NCI-H460 (cell line): ENCODE measurements at regions not wholly inside any gene's neighbourhood (a gene's known extent, or its start where the extent isn't known, plus 50 kb on each side); places are given as distances from the start of the nearest gene placed in this dataset.

Source experiments
- DNase-seq: peaks from one replicate; pipeline ENCODE4 v3.0.0-alpha.2; 2016; ENCODE audit warnings: low read depth; ENCODE audit errors: extremely low read depth

DNA sequence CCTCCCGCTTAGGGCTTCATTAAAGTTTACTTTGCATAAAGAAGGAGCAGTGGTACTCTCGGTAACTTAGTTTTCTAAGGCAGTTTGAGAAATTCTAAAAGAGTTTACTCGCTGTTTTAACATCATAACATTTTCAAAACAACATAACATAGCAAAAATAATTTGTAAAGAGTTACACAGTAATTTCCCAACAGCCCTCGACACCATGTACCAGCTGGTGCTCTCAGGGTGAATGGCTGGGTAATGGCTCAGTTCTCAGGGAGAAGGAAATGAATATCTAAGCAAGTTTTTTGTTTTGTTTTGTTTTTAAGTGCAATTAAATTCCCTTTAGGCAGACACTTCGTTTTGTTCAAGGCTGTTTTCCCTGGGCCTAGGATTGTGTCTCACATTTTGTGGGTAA, 435.3 kb downstream of the C4orf33 start:
- DNase-seq, result no peak

DNA sequence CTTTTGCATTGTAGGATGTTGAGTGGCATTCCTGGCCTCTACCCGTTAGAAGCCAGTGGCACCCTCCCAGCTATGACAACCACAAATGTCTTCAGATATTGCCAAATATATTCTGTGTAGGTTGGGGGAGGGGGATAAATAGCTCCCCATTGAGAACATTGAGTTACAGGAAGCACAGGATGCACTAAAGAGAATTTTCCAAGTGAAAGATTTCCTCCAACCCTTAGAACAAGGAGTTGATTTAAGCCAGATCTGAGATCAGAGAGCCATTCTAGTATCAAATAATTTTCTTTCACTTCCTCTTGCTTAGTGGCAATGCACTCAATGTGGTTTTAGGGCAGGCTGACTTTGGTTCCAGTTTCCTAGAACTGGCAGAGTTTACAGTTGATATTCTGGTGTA, 436.6 kb downstream of the C4orf33 start:
- DNase-seq, result no peak

DNA sequence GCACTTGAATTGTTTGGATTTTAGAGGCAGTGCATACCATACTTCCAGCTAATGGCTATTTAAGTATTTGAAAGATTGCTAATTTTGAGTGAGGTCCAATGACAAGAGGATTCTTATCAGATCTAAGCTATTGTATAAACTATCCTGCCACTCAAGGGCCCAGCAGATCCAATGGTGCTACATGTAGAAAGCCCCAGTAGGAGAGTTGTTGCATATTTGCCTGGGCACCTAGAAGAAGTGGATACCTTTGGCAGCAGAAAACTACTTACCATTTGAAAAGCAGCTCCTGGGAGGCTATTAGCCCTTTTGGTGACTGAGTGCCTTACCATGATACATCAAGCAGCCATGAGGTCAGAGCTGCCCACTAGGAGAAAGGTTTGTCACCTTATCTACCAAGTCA, 447.3 kb downstream of the C4orf33 start:
- no peak for DNase-seq

DNA sequence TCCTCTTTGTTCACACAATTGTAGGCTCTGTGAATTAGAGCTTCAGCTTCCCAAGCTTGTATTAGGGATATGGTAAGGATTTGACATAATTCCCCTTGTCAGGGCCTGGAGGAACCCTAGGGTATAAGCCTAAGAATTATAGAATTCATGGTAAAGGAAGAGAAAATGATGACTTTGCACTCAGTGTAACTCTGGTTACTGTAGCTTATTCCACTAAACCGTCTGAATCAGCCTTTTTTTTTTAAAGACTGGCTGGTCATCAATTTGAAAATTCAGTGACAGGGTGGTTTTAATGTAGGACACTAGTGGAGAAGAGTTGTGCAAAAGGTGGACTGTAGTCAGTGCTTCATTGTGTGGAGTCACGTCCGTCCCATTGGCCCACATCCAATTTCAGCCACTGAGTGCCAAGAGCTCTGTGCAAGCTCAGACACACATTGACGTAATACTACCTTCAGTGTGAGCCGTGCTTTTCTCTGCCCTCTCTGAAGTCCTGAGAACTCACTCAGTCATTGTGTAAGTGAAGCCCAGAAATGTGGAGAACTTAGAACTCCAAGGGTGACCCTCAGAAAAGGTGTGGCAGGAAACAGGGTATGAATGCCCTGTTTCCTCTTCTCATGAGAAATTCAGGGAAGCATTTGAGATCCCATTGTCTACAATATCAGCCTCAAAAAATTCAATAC, 449.8 kb downstream of the C4orf33 start:
- DNase-seq, result peak; percentile 95

DNA sequence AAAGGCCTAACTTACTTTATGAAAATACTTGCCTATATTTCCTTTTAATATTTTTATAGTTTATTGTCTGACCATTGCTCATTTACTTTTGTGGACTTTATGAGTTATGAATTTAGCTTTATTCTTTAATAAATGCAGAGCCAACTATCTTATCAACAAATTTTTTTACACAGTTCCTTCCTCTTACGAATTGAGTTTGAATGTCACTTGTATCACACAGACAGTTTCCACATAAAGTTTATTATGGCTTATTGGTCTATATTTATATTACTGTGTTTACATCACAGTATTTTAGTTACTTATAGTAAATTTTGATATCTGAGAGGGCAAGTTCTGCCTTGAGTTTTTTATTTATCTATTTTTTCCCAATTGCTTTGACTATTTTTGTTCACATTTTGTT, 450.6 kb downstream of the C4orf33 start:
- DNase-seq, result no peak

DNA sequence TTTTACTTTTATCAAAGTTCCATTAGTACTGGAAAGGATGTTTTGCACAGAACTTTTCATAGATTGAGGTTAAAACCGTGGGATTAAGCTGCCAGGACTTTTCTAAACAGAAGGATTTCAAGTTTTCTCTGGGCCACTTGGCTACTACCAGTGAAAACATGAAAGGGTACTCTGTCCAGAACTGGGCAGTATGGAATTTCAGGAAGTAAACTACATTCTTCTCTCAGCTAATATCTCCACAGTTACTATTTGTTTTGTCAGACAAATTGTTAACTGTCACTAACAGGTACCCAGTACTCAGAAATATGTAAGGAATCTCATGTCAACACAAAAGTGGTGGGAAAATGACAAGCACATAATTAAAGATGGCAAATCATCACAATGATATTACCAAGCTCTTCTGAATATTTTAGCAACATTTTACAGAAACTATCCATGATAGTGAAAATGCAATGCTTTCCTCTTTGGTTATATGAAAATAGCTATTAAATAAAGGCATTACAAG, 454.4 kb downstream of the C4orf33 start:
- DNase-seq, result no peak

DNA sequence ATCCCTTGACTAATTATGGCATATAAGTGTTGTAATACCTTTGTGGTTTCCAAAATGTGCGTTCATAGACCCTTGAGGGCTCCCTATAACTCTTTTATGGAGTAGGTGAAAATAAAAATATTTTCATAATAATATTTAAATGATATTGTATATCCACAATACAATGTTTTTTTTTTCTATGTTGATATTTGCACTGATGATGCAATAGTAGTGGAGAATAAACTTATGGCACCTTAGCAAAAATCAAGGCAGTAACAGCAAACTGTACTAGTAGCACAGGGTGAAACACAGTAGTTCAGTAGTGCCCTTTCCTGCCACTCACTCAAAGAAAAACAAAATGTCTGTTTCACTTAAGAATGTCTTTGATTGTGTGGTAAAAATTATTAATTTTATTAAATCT, 465.3 kb downstream of the C4orf33 start:
- DNase-seq, result no peak

DNA sequence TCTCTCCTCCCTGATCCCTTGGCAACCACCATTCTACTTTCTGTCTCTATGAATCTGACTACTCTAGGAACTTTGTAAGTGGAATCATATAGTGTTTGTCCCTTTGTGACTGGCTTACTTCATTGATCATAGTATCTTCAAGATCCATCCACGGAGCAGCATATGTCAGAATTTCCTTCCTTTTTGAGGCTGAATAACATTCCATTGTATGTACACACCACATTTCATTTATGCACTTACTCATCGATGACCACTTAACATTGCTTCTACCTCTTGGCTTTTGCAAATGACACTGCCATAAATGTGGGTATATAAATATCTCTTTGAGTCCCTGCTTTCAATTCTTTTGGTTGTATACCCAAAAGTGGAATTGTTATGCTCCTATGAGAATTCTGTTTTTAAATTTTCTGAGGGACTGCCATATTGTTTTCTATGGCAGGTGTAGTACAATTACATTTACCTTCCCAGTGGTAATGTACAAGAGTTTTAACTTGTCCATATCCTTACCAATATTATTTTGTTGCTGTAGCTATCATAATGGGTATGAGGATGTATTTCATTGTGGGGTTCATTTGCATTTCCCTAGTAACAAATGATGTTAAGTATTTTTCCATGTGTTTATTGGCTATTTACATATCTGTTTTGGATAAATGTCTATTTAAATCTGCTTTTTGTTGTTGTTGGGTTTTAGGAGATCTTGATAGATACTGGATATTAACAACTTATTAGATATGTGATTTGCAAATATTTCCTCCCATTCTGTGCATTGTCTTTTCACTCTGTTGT, 466.1 kb downstream of the C4orf33 start:
- DNase-seq, result no peak

DNA sequence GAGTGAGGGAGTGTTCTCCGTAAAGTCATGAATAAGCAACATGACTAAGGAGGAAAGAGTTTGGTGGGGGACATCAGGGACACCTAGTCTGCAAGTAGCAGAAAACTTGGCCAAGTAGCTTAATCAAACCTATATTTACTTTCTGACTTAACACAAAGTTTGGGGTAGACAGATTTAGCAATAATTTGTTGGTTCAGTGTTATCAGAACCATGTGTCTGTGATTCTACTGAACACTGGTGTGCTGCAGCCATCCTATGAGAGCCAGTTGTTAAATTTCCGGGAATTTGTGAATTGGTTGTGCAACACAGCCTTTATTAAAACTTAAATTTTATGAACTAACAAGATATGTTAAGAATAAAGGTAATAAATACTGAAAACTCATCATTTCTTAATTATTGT, 469.3 kb downstream of the C4orf33 start:
- no peak for DNase-seq

DNA sequence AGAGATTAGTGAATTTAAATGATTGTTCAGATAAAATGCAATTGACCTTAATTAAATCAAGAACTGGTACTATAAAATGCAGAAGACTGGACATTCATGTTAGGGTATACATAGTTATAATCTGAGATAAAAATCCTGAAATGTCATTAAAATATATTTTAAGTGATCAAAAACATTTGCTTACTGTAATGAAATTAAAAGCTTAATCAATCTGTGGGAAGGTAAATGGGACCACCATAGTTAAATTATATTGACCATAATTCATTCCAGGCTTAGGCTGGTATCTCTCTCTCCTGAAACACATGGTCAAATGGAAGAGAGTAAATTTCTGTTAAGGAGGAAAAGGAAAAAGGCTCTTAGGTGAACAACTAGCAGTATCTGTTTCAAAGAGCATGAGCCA, 474.4 kb downstream of the C4orf33 start:
- no peak for DNase-seq

DNA sequence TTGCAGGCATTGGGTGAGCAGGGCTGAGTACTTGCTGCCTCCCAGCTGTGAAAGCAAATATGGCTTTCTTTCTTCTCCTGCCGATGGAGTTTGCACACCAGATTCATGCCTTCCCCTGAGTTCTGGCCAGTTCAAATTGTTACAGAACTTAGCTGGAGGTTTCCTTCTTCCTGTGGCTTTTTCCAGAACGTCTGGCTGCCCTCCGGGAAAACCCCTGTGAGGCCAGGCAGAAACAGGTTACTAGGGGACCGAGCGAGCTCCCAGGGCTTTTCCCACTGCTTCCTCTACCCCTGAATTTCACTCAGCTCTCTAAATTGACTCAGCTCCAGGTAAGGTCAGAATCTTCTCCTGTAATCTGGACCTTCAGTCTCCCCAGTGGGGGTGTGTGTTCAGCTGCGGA, 482.4 kb downstream of the C4orf33 start:
- DNase-seq, result no peak

DNA sequence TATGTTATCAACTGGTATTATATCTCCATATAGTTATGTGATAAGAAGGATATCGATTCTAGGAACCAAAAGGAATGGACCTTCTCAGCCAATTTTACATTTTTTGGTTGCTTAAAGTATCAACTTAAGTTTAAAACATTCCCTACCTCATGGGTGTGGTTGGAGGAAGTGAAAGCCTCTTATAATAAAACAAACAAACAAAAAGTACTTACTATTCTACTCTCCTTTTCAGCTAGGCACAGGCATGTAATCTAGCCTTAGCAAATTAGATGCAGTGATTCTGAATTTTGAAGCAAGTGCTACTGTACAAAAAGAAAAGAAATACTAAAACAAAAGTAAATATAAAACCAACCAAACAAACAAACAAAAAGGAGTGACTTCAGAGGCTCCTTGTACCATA, 485.4 kb downstream of the C4orf33 start:
- no peak for DNase-seq

DNA sequence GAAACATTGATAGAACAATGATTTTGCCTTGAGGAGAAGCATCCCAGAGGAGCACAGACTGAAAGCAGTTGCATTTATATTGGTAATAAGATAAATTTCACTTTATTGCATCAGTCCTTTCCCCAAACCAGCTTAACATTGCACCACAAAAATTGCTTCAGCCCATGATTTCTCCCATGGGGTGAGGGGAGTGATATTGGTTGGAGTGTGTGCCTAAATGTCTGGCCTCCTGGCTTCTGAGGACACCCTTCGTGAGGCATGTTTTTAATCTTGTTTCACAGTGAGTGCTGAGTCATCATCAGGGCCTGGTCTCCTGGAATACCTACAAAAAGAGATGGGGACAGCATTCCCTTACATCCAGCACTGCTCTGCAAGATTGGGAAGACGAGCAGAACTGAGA, 487.9 kb downstream of the C4orf33 start:
- DNase-seq, result peak; percentile 8

DNA sequence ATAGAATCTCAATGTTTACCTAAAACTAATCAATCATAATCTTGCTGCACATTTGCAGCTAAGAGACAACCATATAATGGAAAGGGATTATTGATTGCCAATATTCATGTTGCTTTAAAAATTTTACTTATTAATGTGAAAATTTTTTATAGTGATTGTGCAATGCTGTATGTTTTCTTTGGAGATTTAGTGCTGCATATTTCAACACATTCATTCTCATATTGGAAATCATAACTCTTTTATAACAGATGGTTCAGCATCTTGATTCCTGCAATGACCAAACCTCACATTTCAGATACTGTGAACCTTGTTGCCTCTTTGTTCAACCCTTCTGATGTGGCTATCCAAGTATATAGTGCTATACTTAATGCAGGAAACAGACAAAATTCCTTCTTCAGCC, 502.6 kb downstream of the C4orf33 start:
- DNase-seq, result no peak

DNA sequence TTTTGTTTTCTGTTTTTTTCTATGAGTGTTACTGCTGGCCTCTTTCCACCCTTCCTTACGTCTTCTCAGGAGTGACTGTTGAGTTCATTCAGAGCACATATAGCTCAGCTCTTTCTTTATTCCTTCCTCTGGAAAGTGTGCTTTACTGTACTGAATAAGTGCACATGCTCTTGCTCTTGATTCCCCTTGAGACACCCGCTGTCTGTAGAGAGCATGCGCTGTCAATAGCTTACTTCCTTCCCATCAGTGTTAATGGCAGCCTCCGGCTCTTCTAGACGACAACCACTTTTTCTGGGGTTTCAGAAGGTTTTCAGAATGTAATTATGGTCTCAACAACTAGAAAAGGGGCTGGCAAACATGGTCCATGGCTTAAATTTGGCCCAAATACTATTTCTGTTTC, 504.9 kb downstream of the C4orf33 start:
- DNase-seq, result no peak

DNA sequence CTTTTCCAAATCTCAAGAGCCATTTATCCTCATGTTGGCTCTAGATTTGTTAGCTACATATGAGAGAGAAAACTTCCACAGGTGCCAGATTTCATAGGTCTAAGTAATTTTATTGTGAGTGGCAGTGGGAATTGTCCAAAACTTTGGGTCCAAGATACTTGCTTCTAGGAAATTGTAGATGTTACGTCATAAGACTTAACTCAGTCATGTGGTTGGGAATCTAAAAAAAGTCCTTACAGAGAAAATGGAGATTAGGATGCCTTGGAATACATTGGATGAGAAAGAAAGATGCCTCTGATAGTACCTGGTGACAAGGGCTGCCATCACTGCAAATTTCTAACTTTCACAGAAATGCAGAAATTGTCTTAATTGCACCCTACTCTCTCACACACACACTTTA, 506.5 kb downstream of the C4orf33 start:
- no peak for DNase-seq

DNA sequence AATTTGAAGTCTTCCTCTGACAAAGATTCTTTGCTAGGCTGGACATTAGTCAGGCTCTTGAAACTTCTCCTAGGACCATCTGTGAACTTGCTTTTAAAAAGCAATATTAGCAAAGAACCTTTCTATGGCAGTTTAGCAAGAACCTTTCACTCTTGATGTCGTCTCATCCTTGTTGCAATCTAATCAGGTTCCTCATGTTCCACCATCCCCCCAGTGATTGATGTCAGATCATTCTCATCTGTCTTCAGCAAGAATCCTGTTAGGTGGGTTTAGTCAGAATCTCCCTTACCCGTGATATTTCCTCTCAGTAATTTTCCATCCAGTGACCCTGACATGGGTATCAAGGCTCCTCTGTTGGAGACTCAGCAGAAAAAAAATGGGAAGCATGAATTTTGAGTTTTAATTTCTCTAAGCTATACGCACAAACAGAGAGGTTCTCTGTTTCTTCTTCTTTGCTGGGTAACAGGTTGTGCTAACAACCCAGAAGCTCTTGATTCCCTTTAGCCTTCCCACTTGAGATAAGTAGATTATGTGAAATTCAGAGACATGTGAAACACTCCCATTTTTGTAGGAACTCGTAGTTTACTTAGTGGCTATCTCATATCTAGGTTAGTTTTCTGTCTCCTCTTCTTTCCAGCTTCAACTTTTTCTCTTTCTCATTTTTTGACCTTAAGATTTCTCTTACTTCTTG, 507.4 kb downstream of the C4orf33 start:
- DNase-seq, result no peak

DNA sequence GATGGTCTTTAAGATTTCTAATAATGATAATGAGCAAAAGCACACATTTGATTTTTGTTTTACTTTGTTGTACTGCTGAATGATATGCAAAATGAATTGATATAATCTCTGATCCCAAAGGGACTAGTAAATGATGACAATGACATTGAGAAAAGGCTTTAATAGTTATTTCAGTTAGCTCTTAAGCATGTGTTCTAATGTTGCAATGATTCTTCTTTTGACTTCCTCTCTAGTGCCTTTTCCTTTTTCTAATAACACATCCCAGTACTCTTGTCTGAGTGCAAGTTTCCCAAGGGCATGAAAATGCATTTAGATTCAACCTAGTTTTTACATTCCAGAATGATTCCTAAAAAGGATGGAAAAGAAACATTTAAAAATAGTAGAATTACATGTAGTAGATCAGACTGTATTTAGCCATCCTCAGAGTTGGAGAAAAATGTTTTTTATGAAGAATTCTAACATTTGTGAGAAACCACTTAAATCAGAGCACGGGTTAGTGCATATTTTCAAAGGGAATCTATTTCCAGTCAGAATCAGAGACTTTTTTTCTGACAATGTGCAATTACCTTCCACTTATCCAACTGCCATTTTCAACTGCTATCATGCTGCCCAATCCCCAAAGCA, 508.8 kb downstream of the C4orf33 start:
- no peak for DNase-seq

DNA sequence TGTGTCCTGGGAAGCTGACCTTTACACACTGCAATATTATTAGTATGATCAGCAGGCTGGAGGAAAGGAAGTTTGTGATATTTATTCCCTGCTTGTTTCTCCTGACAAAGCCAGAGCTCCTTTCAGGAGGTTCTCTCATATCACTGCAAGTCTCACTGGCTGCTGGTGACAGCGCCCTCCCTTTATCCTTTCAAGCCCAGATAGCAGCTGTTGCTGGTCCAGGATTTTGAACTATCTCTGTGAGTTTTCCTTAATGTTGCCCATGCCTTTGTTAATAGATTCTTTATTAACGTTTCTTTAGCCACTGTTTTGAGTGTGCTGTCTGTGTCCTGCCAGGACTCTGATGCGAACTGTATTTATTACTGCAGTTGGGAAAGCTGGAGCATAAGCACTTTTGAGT, 518.7 kb downstream of the C4orf33 start:
- DNase-seq, result no peak

DNA sequence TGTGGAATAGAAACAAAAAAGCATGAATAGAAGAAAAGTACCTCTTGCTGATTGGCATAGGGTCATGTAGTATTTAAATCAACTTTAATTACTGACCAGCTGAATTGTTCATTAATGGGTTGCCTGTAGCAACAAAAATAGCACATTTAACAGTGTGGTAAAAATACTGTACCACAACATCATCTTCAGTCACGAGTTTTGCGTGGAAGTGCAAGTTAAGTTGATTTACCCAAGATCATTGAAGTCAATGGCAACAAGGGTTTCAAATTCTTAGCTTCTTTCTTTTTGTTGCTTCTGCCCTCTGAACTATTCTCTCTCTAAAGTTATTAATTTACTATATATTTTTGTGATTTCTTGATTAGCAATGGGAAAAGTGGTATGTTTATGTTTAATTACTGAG, 526.6 kb downstream of the C4orf33 start:
- DNase-seq, result no peak

DNA sequence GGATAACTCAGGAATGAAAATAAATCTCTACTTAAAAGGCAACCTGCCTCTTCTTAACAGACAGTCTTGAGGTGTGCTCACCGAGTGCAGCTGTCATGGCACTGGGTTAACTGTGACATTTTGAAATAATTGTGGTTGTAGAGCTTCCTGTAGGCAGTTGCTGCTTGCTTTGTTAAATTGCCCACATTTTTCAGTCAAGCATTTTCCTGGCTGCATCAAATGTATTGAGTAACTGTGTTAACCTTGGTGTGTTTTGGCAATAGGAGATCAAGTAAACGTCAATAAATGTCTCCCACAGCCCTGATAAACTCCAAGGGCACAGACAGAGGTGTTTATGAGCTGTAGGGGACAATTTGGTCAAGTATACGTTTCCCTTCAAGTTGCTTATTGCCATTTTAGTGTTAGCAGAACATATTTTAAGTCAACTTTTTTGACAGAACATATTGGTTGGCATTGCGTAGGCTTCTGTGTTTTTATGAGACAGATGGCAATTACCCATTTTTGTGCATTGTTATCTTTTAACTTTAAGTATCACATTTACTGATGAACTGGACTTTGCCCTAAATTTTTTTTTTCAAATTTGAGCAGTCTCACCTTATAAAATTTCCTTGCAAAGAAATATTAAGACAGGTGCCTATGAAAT, 527.4 kb downstream of the C4orf33 start:
- DNase-seq, result no peak
